ENCODE measurements at regions not wholly inside any gene's neighbourhood (a gene's known extent, or its start where the extent isn't known, plus 50 kb on each side); places are given as distances from the start of the nearest gene placed in this dataset.

- DNase-seq: no peak
Measured at GRCh38 chr3:153658136-153658535, 463.1 kb upstream of the ARHGEF26 start.

GRCh38 chr3:153666991-153667740 is 454.0 kb upstream of the ARHGEF26 start:
- no peak for DNase-seq

DNA sequence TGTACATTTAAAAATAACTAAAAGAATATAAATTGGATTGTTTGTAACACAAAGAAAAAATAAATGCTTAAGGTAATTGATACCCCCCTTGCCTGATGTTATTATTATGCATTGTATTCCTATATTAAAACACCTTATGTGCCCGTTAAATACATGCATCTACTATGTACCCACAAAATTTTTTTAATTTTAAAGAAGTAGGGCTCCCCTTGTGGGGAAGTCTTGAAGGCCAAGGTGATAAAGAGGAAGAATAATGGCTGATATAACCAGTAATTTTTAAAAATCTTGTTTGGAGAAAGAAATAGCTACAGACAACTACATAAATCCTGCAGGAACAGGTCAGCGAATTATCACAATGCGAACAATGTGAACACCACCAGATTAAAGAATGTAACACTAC is 451.7 kb upstream of the ARHGEF26 start:
- DNase-seq: no peak

- DNase-seq: no peak
Measured at GRCh38 chr3:153670577-153670976, 450.6 kb upstream of the ARHGEF26 start.

GRCh38 chr3:153673853-153674252 is 447.3 kb upstream of the ARHGEF26 start:
- DNase-seq: no peak

GRCh38 chr3:153679714-153680113 is 441.5 kb upstream of the ARHGEF26 start:
- no peak for DNase-seq

GRCh38 chr3:153680526-153680925 is 440.7 kb upstream of the ARHGEF26 start:
- DNase-seq: no peak

GRCh38 chr3:153681057-153681456 is 440.1 kb upstream of the ARHGEF26 start:
- DNase-seq: no peak

- no peak for DNase-seq
Measured at GRCh38 chr3:153688301-153689120, 432.7 kb upstream of the ARHGEF26 start.

DNA sequence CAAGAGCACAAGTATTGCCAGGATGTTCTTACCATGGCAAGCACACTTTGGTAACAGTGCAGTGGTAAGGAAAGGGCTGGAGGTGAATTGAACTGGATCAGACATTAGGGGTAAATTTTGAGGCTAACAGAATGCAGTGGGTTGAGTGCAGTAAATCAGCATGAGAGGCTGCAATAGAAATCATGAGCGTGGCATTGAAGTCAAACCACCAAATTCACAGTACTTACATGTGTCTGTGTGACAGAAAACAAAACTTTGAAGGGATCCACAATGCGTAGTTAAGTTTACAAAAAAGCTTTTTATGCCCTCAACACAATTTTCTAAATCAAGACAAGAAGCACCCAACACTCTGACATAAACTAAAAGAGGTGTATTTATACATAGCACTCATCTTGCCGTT is 428.0 kb upstream of the ARHGEF26 start:
- DNase-seq: no peak

GRCh38 chr3:153702106-153702505 is 419.1 kb upstream of the ARHGEF26 start:
- no peak for DNase-seq

DNA sequence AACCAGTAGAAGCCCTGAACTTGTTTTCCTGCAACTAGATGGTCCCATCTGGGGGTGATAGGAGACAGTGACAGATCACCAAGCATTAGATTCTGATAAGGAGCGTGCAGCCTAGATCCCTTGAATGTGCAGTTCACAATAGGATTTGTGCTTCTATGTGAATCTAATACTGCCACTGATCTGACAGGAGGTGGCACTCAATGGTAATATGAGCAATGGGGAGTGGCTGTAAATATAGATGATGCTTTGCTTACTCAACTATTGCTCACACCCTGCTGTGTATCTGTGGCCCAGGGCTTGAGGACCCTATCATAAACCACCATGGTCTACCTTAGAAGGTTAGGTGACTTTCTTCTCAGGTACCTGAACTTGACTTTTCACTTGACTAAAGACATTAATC is 417.1 kb upstream of the ARHGEF26 start:
- no peak for DNase-seq

DNA sequence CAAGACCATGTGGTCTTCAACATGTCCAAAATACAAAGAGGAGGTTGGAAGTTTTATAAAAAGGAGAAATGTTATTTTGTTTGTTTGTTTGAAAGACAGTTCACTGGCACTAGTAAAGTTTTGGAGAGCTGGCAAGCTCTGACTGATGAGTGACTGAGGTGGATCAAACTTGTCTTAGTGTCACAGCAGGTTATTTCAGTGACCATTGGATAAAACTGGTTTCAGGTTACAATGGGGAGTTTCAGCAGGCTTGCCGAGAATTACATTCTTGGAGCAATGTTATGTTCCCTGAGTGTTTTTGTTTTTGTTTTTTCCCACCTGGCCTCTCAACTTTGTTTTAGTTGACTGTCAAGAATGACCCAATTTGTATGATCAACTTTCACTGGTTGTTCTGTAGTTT is 414.5 kb upstream of the ARHGEF26 start:
- DNase-seq: no peak

- DNase-seq: no peak
Measured at GRCh38 chr3:153714016-153714415, 407.2 kb upstream of the ARHGEF26 start.

DNA sequence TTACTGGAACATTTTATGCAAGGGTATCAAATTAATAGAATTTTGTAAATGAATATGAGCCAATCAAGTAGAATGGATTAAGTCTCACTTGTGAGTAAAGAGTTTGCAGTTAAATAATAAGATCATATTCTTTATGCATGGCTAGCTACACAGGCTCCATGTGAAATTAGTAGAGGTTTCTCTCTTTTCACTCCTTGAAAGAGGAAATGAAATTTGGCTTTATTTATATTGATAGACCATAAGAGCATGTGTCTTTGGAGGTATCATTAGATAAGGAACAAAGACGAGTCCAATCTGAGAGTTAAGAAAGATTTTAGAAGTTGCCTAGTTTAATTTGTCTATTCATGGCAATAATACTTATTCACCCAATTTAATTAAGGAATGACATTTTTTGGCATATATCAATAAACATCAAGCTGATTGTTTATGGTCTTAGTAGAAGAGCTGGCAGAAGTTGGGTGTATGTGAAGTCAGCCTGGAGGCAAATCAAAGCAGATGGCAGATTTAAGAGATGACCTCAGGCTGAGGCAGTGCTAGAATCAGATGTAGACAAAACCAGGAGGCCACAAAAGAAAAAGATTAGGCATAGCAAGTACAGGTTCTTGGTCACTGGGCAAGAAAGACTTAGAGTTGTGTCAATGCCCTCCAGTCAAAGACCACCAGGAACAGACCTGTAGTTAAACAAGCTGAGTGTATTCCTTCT is 406.5 kb upstream of the ARHGEF26 start:
- no peak for DNase-seq

- DNase-seq: no peak
Measured at GRCh38 chr3:153722157-153722556, 399.0 kb upstream of the ARHGEF26 start.

DNA sequence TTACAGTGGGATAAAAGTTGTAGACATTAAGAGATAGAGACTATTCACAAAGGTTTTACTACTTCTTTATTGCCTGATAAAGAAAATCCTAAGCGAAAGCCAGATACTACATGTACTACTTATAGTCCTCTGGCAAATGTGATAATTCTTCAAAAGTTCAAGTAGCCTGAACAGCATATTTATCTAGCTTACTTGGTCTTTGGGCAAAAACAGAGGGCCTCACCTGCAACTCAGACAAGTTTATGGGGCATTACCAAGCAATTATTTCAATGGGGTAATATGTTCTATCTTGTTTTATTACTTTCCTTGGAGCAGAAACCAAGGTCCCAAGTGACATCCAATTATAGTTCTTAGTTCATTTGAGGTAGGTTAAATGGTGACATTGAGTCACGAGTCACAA is 390.1 kb upstream of the ARHGEF26 start:
- no peak for DNase-seq

GRCh38 chr3:153734777-153735551 is 386.2 kb upstream of the ARHGEF26 start:
- no peak for DNase-seq

- DNase-seq: no peak
Measured at GRCh38 chr3:153740109-153740508, 381.1 kb upstream of the ARHGEF26 start.

- no peak for DNase-seq
Measured at GRCh38 chr3:153744889-153745288, 376.3 kb upstream of the ARHGEF26 start.

DNA sequence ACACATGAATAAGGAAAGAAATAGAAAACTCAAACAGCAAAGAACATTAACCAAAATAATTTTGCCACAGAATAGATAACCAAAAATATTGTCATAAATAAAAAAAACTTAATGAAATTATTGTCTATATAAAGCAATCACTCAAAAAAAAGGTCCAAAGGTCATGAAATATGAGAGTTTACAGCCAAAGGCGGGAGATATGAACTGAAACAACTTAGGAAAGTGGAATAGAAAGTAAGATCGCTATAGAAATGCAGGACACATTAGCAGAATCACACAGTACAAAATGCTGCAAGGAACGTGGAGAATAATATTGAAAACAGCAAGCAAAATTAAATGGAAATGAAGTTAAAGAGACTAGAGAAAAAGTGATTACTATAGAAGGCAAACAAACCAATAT is 375.0 kb upstream of the ARHGEF26 start:
- no peak for DNase-seq

GRCh38 chr3:153749070-153749610 is 372.1 kb upstream of the ARHGEF26 start:
- DNase-seq: no peak
